NCI-H2196 treated with DMSO at 0.1 percent for 48 hours (cell line): ENCODE measurements at regions not wholly inside any gene's neighbourhood (a gene's known extent, or its start where the extent isn't known, plus 50 kb on each side); places are given as distances from the start of the nearest gene placed in this dataset.
"Not testable (repeated sequence)": the region's sequence is repeated elsewhere in the genome, so short reads cannot be mapped to it uniquely, and the experiment has no call there.

Experiments used
- DNase-seq: peaks from one replicate; lab custom pipeline; 2025; ENCODE audit not compliant: unreplicated experiment; lab: John Stamatoyannopoulos, UW

GRCh38 chr5:42950116-42950455, 90.0 kb downstream of the ANXA2R start:
- no peak for DNase-seq

DNA sequence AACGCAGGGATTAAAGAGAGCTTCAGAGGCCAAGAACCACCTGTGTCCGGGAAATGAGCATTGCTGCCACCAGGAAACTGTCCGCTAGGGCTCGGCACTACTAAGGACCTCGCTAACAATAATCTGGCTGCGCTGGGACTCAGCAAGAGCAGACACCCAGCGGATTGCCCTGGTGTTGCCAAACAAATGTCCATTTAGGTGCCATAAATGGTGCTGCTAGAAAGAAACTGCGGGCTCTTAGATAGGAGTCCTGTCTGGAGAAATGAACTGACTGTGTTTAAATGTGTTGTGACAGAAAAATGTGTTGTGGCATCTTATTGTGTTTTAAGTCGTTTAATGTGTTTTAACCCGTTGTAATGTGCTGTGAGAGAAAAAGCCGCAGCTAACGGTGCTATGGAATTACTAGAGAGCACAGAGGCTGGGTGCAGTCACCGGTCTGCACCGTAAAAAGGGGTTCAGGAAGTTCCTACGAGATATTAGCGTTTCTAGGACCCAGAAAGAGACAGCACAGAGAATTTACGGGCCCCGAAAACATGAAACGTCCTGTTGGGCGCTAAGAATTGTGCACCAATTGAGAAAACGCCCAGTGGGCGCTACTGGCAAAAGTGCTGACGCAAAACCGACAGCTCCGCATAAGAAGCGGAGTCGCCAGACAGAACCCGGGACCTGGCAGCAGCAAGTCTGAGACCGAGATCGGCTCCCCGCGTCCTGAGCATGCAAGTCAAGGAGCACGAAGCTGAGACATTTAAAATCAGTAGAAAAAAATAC, 90.6 kb downstream of the ANXA2R start:
- DNase-seq, result no peak

DNA sequence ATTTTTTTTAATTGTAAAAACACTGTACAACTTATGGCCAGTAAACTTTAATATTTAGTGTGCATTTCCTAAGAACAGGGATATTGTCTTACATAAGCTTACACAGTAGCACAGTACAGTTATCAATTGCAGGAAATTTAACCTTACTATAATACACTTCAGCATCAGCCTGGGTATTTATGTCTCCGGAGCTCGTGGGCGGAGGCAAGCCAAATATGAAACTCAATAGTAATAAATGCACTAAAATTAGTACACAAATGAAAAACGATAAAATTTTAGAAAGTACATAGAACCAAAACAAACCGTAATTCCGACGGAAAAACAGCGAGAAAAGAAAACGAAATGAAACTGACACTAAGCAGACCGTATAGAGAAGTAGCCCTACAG, 91.2 kb downstream of the ANXA2R start:
- DNase-seq, result no peak

DNA sequence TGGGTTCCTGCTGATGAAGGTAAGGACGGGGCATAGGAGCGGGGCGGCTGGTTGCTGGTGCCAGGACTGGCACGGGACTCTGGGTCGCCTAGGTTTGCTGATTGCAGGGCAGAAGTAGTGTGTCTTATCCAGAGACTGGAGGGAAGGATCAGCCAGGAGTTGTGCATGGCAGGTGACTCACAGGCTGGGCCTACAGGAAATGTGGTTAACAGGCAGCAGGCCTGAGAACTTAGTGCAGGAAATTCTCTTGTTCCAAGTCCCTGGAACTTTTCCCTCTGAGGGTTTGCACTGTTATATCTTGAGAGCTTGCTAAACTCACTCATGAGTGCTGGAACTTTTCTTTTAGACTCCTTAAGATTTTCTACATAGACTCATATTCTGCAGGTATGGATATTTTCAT, 95.1 kb downstream of the ANXA2R start:
- DNase-seq, result no peak

GRCh38 chr5:42943931-42944631, 96.0 kb downstream of the ANXA2R start:
- no peak for DNase-seq

DNA sequence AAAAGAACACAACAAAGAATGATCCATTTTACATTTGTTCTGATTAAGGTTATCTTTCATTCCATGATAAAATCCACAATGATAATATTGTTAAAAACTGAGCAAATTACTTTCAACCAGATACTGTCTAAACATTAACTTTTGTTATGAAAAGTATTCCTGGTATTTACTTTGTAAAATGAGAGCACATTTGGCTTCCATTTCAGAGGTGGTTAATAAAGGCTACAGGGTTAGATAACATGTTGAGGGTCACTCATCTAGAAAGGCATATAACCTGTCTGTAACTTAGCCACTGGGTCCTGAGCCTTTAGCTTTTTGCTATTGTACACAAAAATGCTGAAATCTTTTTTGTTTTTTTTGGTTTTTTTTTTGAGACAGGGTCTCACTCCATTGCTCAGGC, 99.3 kb downstream of the ANXA2R start:
- DNase-seq, result no peak

DNA sequence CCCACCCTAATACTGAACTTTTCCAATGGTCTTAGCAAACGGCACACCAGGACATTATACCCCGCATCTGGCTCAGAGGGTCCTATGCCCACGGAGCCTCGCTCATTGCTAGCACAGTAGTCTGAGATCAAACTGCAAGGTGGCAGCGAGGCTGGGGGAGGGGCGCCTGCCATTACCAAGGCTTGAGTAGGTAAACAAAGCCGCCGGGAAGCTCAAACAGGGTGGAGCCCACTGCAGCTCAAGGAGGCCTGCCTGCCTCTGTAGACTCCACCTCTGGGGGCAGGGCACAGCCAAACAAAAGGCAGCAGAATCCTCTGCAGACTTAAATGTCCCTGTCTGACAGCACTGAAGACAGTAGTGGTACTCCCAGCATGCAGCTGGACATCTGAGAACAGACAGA, 108.1 kb downstream of the ANXA2R start:
- DNase-seq, result not testable (repeated sequence)

DNA sequence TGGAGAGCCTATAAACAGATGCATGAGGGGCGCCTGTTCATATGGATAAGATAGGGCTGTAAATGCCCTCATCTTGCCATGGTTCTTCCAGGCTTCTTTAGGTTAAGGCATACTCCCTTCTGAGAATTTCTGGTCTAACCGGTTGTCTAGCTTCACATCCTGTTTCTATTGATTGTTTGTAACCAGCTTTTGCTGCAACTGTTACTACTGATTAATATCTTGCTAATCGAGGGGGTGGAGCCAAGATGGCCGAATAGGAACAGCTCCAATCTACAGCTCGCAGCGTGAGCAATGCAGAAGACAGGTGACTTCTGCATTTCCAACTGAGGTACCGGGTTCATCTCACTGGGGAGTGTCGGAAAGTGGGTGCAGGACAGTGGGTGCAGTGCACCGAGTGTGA, 108.7 kb downstream of the ANXA2R start:
- DNase-seq, result not testable (repeated sequence)

GRCh38 chr5:42930934-42931333, 109.2 kb downstream of the ANXA2R start:
- no peak for DNase-seq

GRCh38 chr5:42929871-42930270, 110.2 kb downstream of the ANXA2R start:
- no peak for DNase-seq

- DNase-seq, result no peak
Observed at GRCh38 chr5:42927730-42928129, 112.4 kb downstream of the ANXA2R start.

DNA sequence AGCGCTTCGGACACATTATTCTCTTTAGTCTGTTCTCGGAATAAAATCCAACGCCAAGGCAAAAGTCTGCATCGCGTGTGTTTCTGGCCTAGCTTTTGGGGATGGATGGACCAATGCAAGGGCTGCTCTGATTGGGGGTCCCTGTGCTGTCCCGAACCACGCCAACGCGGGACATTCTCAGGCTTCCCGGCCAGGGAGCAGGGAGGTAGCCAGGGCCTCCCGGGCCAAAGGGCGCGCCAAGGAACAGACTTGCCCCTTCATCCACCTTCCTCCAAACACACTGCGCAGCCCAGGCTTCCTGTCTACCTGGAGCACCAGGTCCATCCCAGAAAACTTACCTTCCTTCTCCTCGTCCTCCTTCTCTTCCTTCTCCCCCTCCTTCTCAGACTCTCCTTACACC, 113.0 kb upstream of the SELENOP start:
- no peak for DNase-seq

DNA sequence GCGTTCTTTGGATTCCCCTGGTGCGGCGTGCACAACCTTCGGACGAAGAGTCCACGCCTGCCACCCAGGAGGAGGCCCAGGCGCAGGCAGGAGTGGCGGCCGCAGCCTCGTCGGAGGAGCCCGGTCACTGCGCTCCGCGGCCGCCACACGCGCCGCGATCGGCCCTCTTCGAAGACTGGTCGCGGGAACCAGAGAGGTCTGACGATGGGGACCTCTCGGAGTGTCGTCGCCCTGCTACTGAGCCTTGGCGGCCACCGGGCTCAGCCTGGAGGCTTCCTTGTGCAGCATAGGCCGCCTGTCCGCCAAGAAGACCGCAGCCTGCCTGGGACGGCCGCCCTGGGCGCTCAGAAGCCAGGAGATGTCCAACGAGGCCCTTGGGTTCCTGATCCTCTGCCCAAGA, 112.5 kb upstream of the SELENOP start:
- DNase-seq, result no peak

DNA sequence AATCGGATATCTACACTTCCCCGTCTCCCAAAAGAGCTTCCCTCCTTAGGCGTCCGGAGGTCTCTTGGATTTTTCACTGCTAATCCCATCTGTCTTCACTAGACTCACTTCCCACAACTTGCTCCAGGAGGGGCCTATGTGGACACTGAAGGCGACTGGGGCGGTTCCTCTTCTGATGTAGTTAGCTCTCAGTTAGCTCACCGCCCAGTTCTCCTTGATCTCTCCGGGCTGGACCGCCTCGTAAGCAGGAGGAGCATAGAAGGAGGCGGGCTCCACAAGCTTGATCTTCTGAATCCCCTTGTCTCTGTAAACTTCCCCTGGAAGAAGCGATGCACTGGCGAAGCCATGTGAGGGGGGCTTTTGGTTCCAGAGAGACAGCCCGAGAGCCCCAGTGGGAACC, 112.0 kb upstream of the SELENOP start:
- DNase-seq, result no peak

- no peak for DNase-seq
Observed at GRCh38 chr5:42919600-42919999, 107.9 kb upstream of the SELENOP start.

DNA sequence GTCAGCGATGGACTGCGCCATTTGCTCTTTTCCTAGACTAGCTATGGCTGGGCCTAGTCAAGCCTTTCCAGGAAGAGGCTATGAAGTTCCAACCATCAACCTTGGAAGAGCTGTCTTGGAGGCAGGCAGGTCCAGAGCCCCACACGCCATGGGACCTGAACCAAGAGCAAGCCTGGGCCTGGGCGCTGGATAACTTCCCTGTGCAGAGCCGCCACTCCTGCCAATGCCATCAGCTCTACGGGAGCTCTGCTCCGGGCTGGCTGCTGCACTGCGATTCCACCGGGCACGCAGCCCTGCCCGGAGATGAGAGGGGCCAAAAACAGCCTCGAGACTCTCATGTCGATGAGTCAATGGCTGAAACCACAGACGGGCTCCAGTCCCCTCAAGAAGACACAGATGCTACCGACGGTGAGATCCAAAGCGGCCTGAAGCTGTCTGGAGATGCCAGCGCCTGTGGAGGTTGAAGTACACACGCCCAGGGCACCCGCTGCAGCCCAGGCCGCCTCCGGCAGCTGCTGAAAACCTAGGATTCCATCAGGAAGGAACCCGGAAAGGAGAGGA, 103.7 kb upstream of the SELENOP start:
- no peak for DNase-seq

GRCh38 chr5:42912184-42912798, 100.6 kb upstream of the SELENOP start:
- DNase-seq, result peak; percentile 15

- DNase-seq, result peak; percentile 94
Observed at GRCh38 chr5:42908509-42909488, 97.1 kb upstream of the SELENOP start.

GRCh38 chr5:42908086-42908485, 96.4 kb upstream of the SELENOP start:
- DNase-seq, result no peak

DNA sequence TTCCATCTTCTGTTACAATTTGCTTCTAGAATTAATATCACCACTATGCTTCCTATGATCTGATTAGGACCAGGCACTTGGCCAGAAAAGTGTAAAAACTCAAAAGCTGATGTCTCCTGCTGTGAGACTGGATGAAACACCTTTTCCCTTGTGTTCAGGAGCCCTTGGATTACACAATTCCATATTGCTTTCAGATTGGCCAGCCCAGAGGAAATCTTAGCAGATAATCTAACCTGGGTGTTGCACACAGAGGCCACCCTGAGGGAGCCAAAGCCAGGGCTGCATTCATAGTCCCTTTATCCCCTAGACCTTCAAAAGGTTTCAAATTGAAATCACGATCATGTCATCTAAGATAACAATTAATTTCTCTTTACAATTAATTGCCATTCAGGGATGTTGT, 94.1 kb upstream of the SELENOP start:
- DNase-seq, result no peak

GRCh38 chr5:42900734-42901133, 89.0 kb upstream of the SELENOP start:
- no peak for DNase-seq
